ENCODE measurements at regions not wholly inside any gene's neighbourhood (a gene's known extent, or its start where the extent isn't known, plus 50 kb on each side); places are given as distances from the start of the nearest gene placed in this dataset.

DNA sequence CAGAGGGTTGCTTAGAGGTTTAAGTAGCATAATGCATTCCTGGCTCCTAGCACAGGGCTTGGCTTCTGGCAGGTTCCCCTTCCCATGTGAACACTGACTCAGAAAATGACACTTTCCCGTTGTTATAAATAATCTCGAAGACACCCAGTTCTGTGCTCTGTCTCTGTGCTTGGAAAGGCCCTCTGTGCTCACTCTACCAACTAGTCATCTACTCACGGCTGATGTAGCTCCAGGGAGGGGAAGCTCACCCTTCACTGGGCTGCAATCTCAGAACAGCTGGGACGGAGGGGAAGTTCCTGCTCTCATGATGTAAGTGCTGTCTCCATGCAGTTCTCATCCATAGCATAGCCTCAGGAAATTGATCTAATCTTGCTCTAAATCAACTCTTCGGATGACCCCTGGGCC is 230.5 kb upstream of the ASIC2 start:
- intact Hi-C loops (cut with micrococcal nuclease) (no loop called here), dilution Hi-C loops (cut with HindIII; ENCODE audit: low sequenced_read_pairs, unreplicated experiment) (no loop called here), in situ Hi-C loops (cut with MboI; ENCODE audit: low sequenced_read_pairs) (no loop called here)
- CTCF ChIA-PET = no interaction called here
- no peak overlapping the region for H2BK120ac ChIP-seq (ENCODE audit: low read depth, low read length)
- H4K20me1 ChIP-seq (ENCODE audit: insufficient read depth, low read length) = no peaks in the 10 kb centered on the region
- H3K4me2 ChIP-seq (ENCODE audit: low read depth, low read length) = no peak overlapping the region
- H3K14ac ChIP-seq (replicated peaks; ENCODE audit: low read depth, low read length) = no peak overlapping the region
- no peaks in the 10 kb centered on the region for H3K4me1 ChIP-seq (ENCODE audit: control insufficient read depth, insufficient read depth, low read length)
- no peak overlapping the region for H4K5ac ChIP-seq (ENCODE audit: low read depth, low read length)
- no peak overlapping the region for H2BK5ac ChIP-seq (ENCODE audit: low read depth, low read length, poor library complexity, severe bottlenecking)
- no peak overlapping the region for H4K8ac ChIP-seq (ENCODE audit: low read depth in 2 of 2, low read length in 2 of 2)
- no peak overlapping the region for H3K23ac ChIP-seq (ENCODE audit: low read depth, low read length)
- no peak overlapping the region for H3K4ac ChIP-seq (ENCODE audit: low read depth, low read length)
- H3K27ac ChIP-seq (ENCODE audit: insufficient read depth, low read length) = no peak overlapping the region
- H3K18ac ChIP-seq (ENCODE audit: low read depth, low read length) = no peak overlapping the region
- no peak overlapping the region for H4K91ac ChIP-seq (ENCODE audit: insufficient read depth, low read depth, low read length)
- TF ChIP-seq RCOR1 (IDR thresholded peaks at IDR 0.05; ENCODE audit: insufficient replicate concordance, low read length) (no peak), BHLHE40 (IDR thresholded peaks at IDR 0.05; ENCODE audit: low read depth, low read length) (no peak), RAD21 (IDR thresholded peaks at IDR 0.05; ENCODE audit: low read length) (no peak), CHD1 (IDR thresholded peaks at IDR 0.05; ENCODE audit: low read depth, low read length) (no peak), FOS (IDR thresholded peaks at IDR 0.05; ENCODE audit: low read depth, low read length) (no peak), RFX5 (IDR thresholded peaks at IDR 0.05; ENCODE audit: low read depth, low read length) (no peak), CEBPB (IDR thresholded peaks at IDR 0.05; ENCODE audit: low read depth, low read length) (no peak), SMC3 (IDR thresholded peaks at IDR 0.05; ENCODE audit: low read depth, low read length) (no peak), MXI1 (IDR thresholded peaks at IDR 0.05; ENCODE audit: borderline replicate concordance, low read depth, low read length) (no peak), NFE2L2 (IDR thresholded peaks at IDR 0.05; ENCODE audit: low read depth, low read length) (no peak)
- TF ChIP-seq, protein P1, sequence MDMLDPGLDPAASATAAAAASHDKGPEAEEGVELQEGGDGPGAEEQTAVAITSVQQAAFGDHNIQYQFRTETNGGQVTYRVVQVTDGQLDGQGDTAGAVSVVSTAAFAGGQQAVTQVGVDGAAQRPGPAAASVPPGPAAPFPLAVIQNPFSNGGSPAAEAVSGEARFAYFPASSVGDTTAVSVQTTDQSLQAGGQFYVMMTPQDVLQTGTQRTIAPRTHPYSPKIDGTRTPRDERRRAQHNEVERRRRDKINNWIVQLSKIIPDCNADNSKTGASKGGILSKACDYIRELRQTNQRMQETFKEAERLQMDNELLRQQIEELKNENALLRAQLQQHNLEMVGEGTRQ (IDR thresholded peaks at IDR 0.05; ENCODE audit: low read depth, low read length) = no peak
- H3K9ac ChIP-seq (ENCODE audit: low read depth, low read length) = no peak overlapping the region
- no peak overlapping the region for H2AFZ ChIP-seq (replicated peaks; ENCODE audit: low read length, poor library complexity)
- WGBS, 2 experiments (ENCODE audit: extremely low coverage in 2 of 2, insufficient read length in 1 of 2) = 50% methylated on average over 2 of the region's 5 CpGs; no CpG with 5 or more reads in 1 of the 2 experiments
- no peaks in the 10 kb centered on the region for H3K27me3 ChIP-seq (ENCODE audit: control insufficient read depth, insufficient read depth, low read length)
- H3K4me3 ChIP-seq (ENCODE audit: insufficient read depth, low read depth, low read length) = no peak overlapping the region
- no peak for DNase-seq
- no TSS peak for BruUV-seq (replicated peaks)
- H3K36me3 ChIP-seq (ENCODE audit: control insufficient read depth, insufficient read depth, low read length) = no peaks in the 10 kb centered on the region
- no peak for ATAC-seq (ENCODE audit: low read depth)
- H2BK20ac ChIP-seq (ENCODE audit: low read depth, low read length) = no peak overlapping the region
- H3K79me1 ChIP-seq (ENCODE audit: low read depth in 1 of 2, low read length in 2 of 2) = no peaks in the 10 kb centered on the region
- no peak overlapping the region for H2AK5ac ChIP-seq (ENCODE audit: low read depth, low read length)
- no peaks in the 10 kb centered on the region for H3K9me1 ChIP-seq (ENCODE audit: insufficient read depth, low read length)
- no peak overlapping the region for H2BK15ac ChIP-seq (ENCODE audit: low read depth, low read length)
- H3K9me3 ChIP-seq (ENCODE audit: control insufficient read depth, insufficient read depth, low read length) = peaks cover 6% of the 10 kb centered on the region; the same call in 1 of the 2 replicates
- H2AK9ac ChIP-seq (replicated peaks; ENCODE audit: low read depth, low read length, poor library complexity) = no peak overlapping the region
- H3K56ac ChIP-seq (ENCODE audit: extremely low read depth, insufficient read depth, low read length) = no peak overlapping the region
- POLR2A ChIA-PET (ENCODE audit: unreplicated experiment) = no interaction called here

Measured in IMR-90 (cell line).